GM12873 (cell line): ENCODE measurements at regions not wholly inside any gene's neighbourhood (a gene's known extent, or its start where the extent isn't known, plus 50 kb on each side); places are given as distances from the start of the nearest gene placed in this dataset.

Experiments used
- CTCF ChIP-seq: IDR thresholded peaks from 2 replicates; pipeline ENCODE4 v1.5.1; 2012; ENCODE audit warnings: low read depth, mild to moderate bottlenecking, moderate library complexity, low read length, control low read depth; ENCODE audit not compliant: insufficient read depth; ENCODE audit errors: missing control alignments

DNA sequence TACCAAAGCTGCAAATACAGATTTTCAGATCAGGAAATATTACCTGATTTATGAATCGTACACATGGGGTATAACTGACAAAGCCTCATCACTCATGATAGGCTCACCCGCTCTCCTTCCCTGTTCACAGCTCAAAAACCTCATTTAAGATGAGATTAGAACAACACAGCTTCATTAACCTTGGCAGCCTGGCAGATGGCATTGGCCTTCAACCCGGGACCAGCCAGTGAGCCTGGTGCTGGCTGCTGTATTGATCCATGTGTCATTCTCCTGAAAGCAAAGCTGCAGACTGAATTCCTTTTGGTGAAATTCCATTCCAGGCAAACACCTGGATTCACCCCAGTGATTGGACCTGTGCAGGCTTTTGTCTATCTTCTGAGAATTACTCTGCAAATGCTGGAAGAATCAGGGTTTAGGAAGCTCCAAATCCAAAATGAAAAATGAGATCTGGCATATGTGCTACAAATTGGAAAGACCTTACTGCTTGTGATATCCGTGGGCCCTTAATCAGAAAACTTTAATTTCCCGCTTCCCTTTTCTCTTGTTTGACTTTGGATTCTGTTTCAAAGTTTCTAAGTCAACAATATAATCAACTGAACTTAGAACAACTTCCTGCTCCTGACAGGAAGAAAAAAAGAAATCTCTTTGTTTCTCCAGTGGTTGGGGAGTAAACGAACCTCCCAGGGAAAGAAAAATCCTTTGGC is 189.1 kb upstream of the KBTBD8 start:
- TF ChIP-seq CTCF: no peak

DNA sequence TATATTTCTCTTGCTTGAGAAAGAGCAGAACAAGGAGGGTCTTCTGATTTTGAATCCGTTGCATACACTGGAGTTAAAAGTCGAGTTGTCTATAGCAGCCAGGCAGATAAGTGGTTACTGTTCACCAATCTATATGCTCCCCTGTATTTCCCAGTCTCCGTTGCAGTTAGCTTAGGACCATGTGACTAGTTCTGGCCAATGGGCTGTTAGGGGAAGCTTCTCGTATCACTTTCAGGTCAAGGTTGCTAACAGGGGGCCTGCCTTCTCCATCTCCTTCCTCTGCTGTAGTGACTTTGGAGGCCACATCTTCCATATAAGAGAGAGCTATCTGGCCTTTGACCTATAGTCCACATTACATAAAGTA is 188.5 kb upstream of the KBTBD8 start:
- no peak for TF ChIP-seq CTCF

GRCh38 chr3:66812136-66812535 is 186.0 kb upstream of the KBTBD8 start:
- no peak for TF ChIP-seq CTCF

- TF ChIP-seq CTCF: no peak
Measured at GRCh38 chr3:66812741-66813140, 185.4 kb upstream of the KBTBD8 start.

DNA sequence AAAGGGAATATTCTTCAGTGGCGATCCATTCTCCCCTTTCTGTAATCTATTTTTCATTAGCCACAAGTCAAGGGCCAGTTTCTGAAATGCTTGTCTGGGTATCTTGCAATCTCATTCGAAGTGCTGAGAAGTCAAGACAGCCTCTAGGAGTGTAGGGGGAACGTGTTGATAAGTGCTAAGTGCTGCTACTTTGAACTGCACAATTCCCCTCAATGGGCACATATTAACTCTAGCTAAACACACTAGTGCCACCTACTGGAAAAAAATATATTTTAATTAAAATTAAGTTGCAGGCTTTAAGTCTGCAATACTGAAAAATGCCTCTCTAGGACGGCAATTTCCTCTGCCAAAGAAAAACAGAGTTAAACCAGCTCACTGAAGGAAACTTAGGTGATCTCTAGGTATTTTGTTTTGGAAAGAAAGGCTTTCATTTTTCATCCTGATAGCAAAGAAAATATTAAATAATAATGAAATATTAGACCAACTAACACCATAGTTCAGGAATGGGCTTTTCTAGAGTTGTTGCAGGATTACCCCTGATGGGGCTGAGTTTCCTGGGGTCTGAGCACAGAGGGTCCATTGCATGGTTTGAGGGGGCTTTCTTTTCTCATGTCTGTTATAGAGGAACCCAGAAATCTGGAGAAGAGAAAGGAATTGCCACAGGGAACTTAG is 181.9 kb upstream of the KBTBD8 start:
- peak; percentile 39 for TF ChIP-seq CTCF

- TF ChIP-seq CTCF: no peak
Measured at GRCh38 chr3:66817951-66818557, 180.1 kb upstream of the KBTBD8 start.

DNA sequence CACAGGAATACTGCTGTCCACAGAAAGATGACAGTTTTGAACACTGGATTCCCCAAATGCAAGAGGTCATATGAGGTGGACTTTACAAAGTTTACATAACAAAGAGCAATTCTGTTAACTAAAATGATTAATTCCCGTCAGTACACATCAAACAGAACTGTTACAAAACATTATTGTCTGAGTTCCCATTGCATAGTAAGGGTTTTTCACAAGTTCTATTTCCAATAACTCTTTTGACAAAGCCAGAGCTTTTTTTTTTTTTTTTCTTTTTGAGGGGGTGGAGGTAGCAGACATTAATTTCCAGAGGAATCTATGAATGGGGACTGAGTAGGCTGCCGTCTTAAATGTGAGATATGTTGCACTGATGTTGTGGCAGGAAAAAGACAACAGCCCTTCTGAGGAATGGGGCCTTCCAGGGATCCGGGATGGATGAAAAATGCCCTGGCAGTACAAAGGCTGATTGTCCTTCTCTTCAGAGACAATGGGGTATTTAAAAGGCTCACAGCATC is 178.1 kb upstream of the KBTBD8 start:
- no peak for TF ChIP-seq CTCF
